H1 (cell line): ENCODE measurements at regions not wholly inside any gene's neighbourhood (a gene's known extent, or its start where the extent isn't known, plus 50 kb on each side); places are given as distances from the start of the nearest gene placed in this dataset.
"Not testable (repeated sequence)": the region's sequence is repeated elsewhere in the genome, so short reads cannot be mapped to it uniquely, and the experiment has no call there.

Experiments used
- CTCF ChIA-PET: fragments of 300-600 bp; sonication (Branson Sonifier 250); formaldehyde crosslinking; loops from one replicate; lab custom pipeline; 2021; ENCODE audit not compliant: partially characterized antibody; lab: Charles Lee
- POLR2A ChIA-PET: fragments of 300-600 bp; sonication (Branson Sonifier 250); formaldehyde crosslinking; loops from one replicate; lab custom pipeline; 2021; ENCODE audit warnings: inconsistent platforms; ENCODE audit not compliant: partially characterized antibody; lab: Charles Lee
- DNase-seq, 2 experiments: peaks; one replicate each; pipeline versions ENCODE4 v3.0.0 to v3.0.0-alpha.2; 2010 to 2022; ENCODE audit warnings: low spot score in 2 of 2, low read depth in 1 of 2, mixed read lengths in 1 of 2
- FAIRE-seq: peaks from 2 replicates; lab custom pipeline; 2011; peaks lifted over from hg19 to GRCh38; lab: Jason Lieb, UNC
- H2AFZ ChIP-seq: 2 replicates; pipeline ENCODE4 v1.8.1; 2012; ENCODE audit warnings: low read length, inconsistent platforms
- H2AK5ac ChIP-seq: 2 replicates; pipeline ENCODE4 v1.6.1; 2013; ENCODE audit warnings: low read depth, low read length
- H2BK120ac ChIP-seq: replicated peaks from 2 replicates; pipeline ENCODE3; 2013; ENCODE audit warnings: low read depth, low read length, inconsistent platforms
- H2BK12ac ChIP-seq: 2 replicates; pipeline ENCODE4 v1.6.1; 2013; ENCODE audit warnings: low read depth, low read length
- H2BK15ac ChIP-seq: 2 replicates; pipeline ENCODE4 v1.6.1; 2013; ENCODE audit warnings: low read length
- H2BK20ac ChIP-seq: 2 replicates; pipeline ENCODE4 v1.6.1; 2013; ENCODE audit warnings: low read length
- H2BK5ac ChIP-seq: 2 replicates; pipeline ENCODE4 v1.6.1; 2013; ENCODE audit warnings: low read depth, low read length
- H3K14ac ChIP-seq: 2 replicates; pipeline ENCODE4 v1.6.1; 2013; ENCODE audit warnings: inconsistent platforms; ENCODE audit not compliant: insufficient read length
- H3K18ac ChIP-seq: 2 replicates; pipeline ENCODE4 v1.6.1; 2013; ENCODE audit warnings: low read length; ENCODE audit errors: extremely low read depth
- H3K23ac ChIP-seq: 2 replicates; pipeline ENCODE4 v1.6.1; 2013; ENCODE audit warnings: inconsistent platforms; ENCODE audit not compliant: insufficient read length
- H3K23me2 ChIP-seq: 2 replicates; pipeline ENCODE4 v1.6.1; 2013; ENCODE audit warnings: low read depth, low read length
- H3K27ac ChIP-seq: 2 replicates; pipeline ENCODE4 v1.6.1; 2011; ENCODE audit warnings: low read depth, low read length, inconsistent platforms
- H3K27me3 ChIP-seq, 4 experiments: replicated peaks in 1 of 4; 1 replicate in 1 of 4; 2 replicates in 3 of 4; pipeline versions ENCODE4 v1.6.1 to v1.8.1; 2011 to 2013; ENCODE audit warnings: low read length in 3 of 4, mild to moderate bottlenecking in 3 of 4, inconsistent platforms in 2 of 4, mixed read lengths in 2 of 4, moderate library complexity in 1 of 4; ENCODE audit not compliant: control insufficient read depth in 3 of 4, insufficient read depth in 3 of 4; ENCODE audit errors: extremely low read depth in 1 of 4
- H3K36me3 ChIP-seq, 4 experiments: 2 replicates each; pipeline versions ENCODE4 v1.6.1 to v1.8.1; 2011 to 2013; ENCODE audit warnings: mild to moderate bottlenecking in 4 of 4, low read length in 3 of 4, moderate library complexity in 2 of 4, control low read depth in 1 of 4, inconsistent platforms in 1 of 4; ENCODE audit not compliant: insufficient read depth in 4 of 4, control insufficient read depth in 2 of 4
- H3K4ac ChIP-seq: replicated peaks from 2 replicates; pipeline ENCODE3; 2013; ENCODE audit warnings: low read length, low read depth, mixed read lengths, inconsistent platforms; ENCODE audit not compliant: insufficient read length
- H3K4me1 ChIP-seq, 4 experiments: replicated peaks in 1 of 4; 1 replicate in 1 of 4; 2 replicates in 3 of 4; pipeline versions ENCODE4 v1.6.1 to v1.8.1; 2011 to 2013; ENCODE audit warnings: low read length in 3 of 4, inconsistent platforms in 2 of 4, mixed read lengths in 1 of 4; ENCODE audit not compliant: insufficient read depth in 4 of 4, control insufficient read depth in 3 of 4
- H3K4me2 ChIP-seq, 2 experiments: 2 replicates each; pipeline versions ENCODE4 v1.6.1 to v1.8.1; 2011 to 2013; ENCODE audit warnings: low read depth in 2 of 2, low read length in 2 of 2, control low read depth in 1 of 2, inconsistent platforms in 1 of 2, mild to moderate bottlenecking in 1 of 2; ENCODE audit not compliant: insufficient read depth in 1 of 2
- H3K4me3 ChIP-seq, 4 experiments: fragments of 200-600, 300-600 bp in 1 of 4; sonication (generic), shearing (Covaris generic), sonication (Bioruptor Twin) in 1 of 4; 2 replicates each; pipeline versions ENCODE4 v1.5.1 to v1.8.1; 2011 to 2016; ENCODE audit warnings: low read length in 4 of 4, low read depth in 3 of 4, control low read depth in 2 of 4, inconsistent platforms in 2 of 4, mild to moderate bottlenecking in 2 of 4, mixed read lengths in 1 of 4, moderate library complexity in 1 of 4; ENCODE audit not compliant: insufficient read depth in 2 of 4; ENCODE audit errors: extremely low read depth in 1 of 4
- H3K56ac ChIP-seq: replicated peaks from 2 replicates; pipeline ENCODE3; 2013; ENCODE audit warnings: low read depth, mild to moderate bottlenecking, mixed read lengths, low read length, inconsistent platforms; ENCODE audit not compliant: insufficient read length
- H3K79me1 ChIP-seq: 2 replicates; pipeline ENCODE4 v1.6.1; 2013; ENCODE audit warnings: low read depth, low read length, control low read depth
- H3K79me2 ChIP-seq, 2 experiments: 2 replicates each; pipeline versions ENCODE4 v1.6.1 to v1.8.1; 2012 to 2013; ENCODE audit warnings: low read length in 2 of 2, mild to moderate bottlenecking in 2 of 2, inconsistent platforms in 1 of 2; ENCODE audit not compliant: insufficient read depth in 2 of 2, control insufficient read depth in 1 of 2
- H3K9ac ChIP-seq, 4 experiments: replicated peaks in 1 of 4; 1 replicate in 1 of 4; 2 replicates in 3 of 4; pipeline versions ENCODE4 v1.6.1 to v1.8.1; 2011 to 2013; ENCODE audit warnings: low read depth in 3 of 4, low read length in 3 of 4, control low read depth in 2 of 4, mild to moderate bottlenecking in 2 of 4, moderate library complexity in 2 of 4, inconsistent platforms in 1 of 4; ENCODE audit errors: extremely low read depth in 1 of 4
- H3K9me3 ChIP-seq, 2 experiments: 2 replicates each; pipeline versions ENCODE4 v1.6.1 to v1.8.1; 2012 to 2013; ENCODE audit warnings: mild to moderate bottlenecking in 2 of 2, moderate library complexity in 2 of 2, control low read depth in 1 of 2, inconsistent platforms in 1 of 2, low read depth in 1 of 2, low read length in 1 of 2, mixed read lengths in 1 of 2; ENCODE audit not compliant: insufficient read depth in 2 of 2
- H4K20me1 ChIP-seq, 2 experiments: replicated peaks in 1 of 2; 2 replicates each; pipeline versions ENCODE3 to v1.8.1; 2011 to 2013; ENCODE audit warnings: inconsistent platforms in 2 of 2, low read length in 2 of 2, mild to moderate bottlenecking in 1 of 2; ENCODE audit not compliant: insufficient read depth in 2 of 2, control insufficient read depth in 1 of 2
- H4K5ac ChIP-seq: 2 replicates; pipeline ENCODE4 v1.6.1; 2013; ENCODE audit warnings: low read length, low read depth, mixed read lengths, inconsistent platforms; ENCODE audit not compliant: insufficient read length
- H4K8ac ChIP-seq: 2 replicates; pipeline ENCODE4 v1.8.0; 2013; ENCODE audit warnings: mild to moderate bottlenecking, moderate library complexity, low read length, inconsistent platforms; ENCODE audit not compliant: insufficient read depth; ENCODE audit errors: extremely low read depth
- H4K91ac ChIP-seq: replicated peaks from 2 replicates; pipeline ENCODE3; 2013; ENCODE audit warnings: low read length, mixed read lengths, inconsistent platforms; ENCODE audit not compliant: insufficient read length
- CTCF ChIP-seq, 3 experiments: IDR thresholded peaks; 1 replicate in 2 of 3; 2 replicates in 1 of 3; pipeline versions ENCODE4 v1.5.1 to v1.6.1; 2011; ENCODE audit warnings: low read length in 3 of 3, mild to moderate bottlenecking in 3 of 3, inconsistent platforms in 2 of 3, low read depth in 1 of 3, moderate library complexity in 1 of 3; ENCODE audit not compliant: insufficient read depth in 1 of 3; ENCODE audit errors: control extremely low read depth in 1 of 3
- POLR2AphosphoS5 ChIP-seq: IDR thresholded peaks from 2 replicates; pipeline ENCODE4 v1.6.1; 2011; ENCODE audit warnings: low read depth, low read length
- SUZ12 ChIP-seq: fragments of 200-600 bp; sonication (generic); IDR thresholded peaks from 2 replicates; pipeline ENCODE4 v1.6.1; 2012; ENCODE audit warnings: mild to moderate bottlenecking, inconsistent platforms, low read length, moderate library complexity, mixed read lengths
- WGBS, 2 experiments: shearing (Covaris generic) in 1 of 2; methylation state at CpG; one replicate each; pipeline versions ENCODE4 v1.1.6 to v1.1.7; 2013 to 2015; ENCODE audit warnings: low lambda C conversion rate in 2 of 2, mixed read lengths in 2 of 2, inconsistent platforms in 1 of 2, low coverage in 1 of 2, missing lambda C conversion rate in 1 of 2; ENCODE audit not compliant: insufficient replicate concordance in 2 of 2, insufficient coverage in 1 of 2, insufficient read length in 1 of 2; ENCODE audit errors: extremely low coverage in 1 of 2, missing lambda C conversion rate in 1 of 2; 5-methylcytosine and 5-hydroxymethylcytosine counted together

DNA sequence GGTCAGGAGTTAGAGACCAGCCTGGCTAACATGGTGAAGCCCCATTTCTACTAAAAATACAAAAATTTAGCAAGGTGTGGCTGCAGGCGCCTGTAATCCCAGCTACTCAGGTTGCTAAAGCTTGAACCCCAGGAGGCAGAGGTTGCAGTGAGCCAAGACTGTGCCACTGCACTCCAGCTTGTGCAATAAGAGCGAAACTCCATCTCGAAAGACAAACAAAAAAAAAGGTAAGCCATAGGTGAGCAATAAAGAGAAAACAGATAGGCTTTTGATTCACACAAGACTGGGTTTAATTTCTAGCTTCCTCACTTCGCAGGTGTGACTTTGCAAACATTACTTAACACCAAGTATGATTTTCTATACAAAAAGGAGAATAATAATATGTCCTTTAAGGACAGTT, 72.3 kb upstream of the ACBD5 start (continued):
- TF ChIP-seq SUZ12 (no peak), CTCF (IDR thresholded peaks at IDR 0.05; ENCODE audit: control extremely low read depth in 1 of 3, insufficient read depth in 1 of 3, low read depth in 1 of 3, low read length in 3 of 3) (no peak), POLR2AphosphoS5 (no peak)

DNA sequence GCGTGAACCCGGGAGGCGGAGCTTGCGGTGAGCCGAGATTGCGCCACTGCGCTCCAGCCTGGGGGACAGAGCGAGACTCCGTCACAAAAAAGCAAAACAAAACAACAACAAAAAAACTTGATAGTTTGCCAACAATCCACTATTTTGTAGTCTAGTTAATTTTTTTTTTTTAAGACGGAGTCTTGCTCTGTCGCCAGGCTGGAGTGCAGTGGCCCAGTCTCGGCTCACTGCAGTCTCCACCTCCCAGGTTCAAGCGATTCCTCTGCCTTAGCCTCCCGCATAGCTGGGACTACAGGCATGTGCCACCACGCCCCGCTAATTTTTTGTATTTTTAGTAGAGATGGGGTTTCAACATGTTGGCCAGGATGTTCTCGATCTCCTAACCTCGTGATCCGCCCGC, 71.2 kb upstream of the ACBD5 start:
- H3K36me3 ChIP-seq, H3K23ac ChIP-seq, H3K9ac ChIP-seq, H3K27ac ChIP-seq, FAIRE-seq, DNase-seq, H3K27me3 ChIP-seq, H2BK5ac ChIP-seq, H3K18ac ChIP-seq, H3K9me3 ChIP-seq, H3K79me1 ChIP-seq, H3K56ac ChIP-seq, H3K4me2 ChIP-seq, H3K79me2 ChIP-seq, H2BK12ac ChIP-seq, H2AFZ ChIP-seq, H3K4ac ChIP-seq, H3K14ac ChIP-seq, H3K4me1 ChIP-seq, POLR2A ChIA-PET, H4K20me1 ChIP-seq, H4K8ac ChIP-seq, H4K91ac ChIP-seq, CTCF ChIA-PET, H2BK15ac ChIP-seq, H2BK20ac ChIP-seq, H3K4me3 ChIP-seq, H3K23me2 ChIP-seq, H2AK5ac ChIP-seq, H4K5ac ChIP-seq, H2BK120ac ChIP-seq: not testable (repeated sequence)
- WGBS, 2 experiments, result 97% methylated on average over 20 of the region's 20 CpGs; no CpG with 5 or more reads in 1 of the 2 experiments
